Ascending aorta (tissue), 2 donors: ENCODE measurements at regions not wholly inside any gene's neighbourhood (a gene's known extent, or its start where the extent isn't known, plus 50 kb on each side); places are given as distances from the start of the nearest gene placed in this dataset.
"Not testable (repeated sequence)": the region's sequence is repeated elsewhere in the genome, so short reads cannot be mapped to it uniquely, and the experiment has no call there.

Experiments
- DNase-seq, 2 donors: peaks; one replicate each; pipeline ENCODE4 v3.0.0-alpha.2; 2019; ENCODE audit warnings: low spot score in 2 of 2
- H3K27ac ChIP-seq, 2 donors: fragments of 200-600 bp; sonication (generic); one replicate each; pipeline ENCODE4 v1.5.1; 2016 to 2017; ENCODE audit warnings: mild to moderate bottlenecking in 1 of 2
- H3K27me3 ChIP-seq: fragments of 200-600 bp; sonication (generic); one replicate; pipeline ENCODE4 v1.5.1; 2017
- H3K36me3 ChIP-seq, 2 donors: fragments of 200-600 bp; sonication (generic); one replicate each; pipeline ENCODE4 v1.5.1; 2016
- H3K4me1 ChIP-seq, 2 donors: fragments of 200-600 bp; sonication (generic); one replicate each; pipeline ENCODE4 v1.5.1; 2016 to 2017; ENCODE audit warnings: mild to moderate bottlenecking in 1 of 2
- H3K4me3 ChIP-seq, 2 donors: fragments of 200-600 bp; sonication (generic); one replicate each; pipeline ENCODE4 v1.5.1; 2016 to 2017; ENCODE audit warnings: mild to moderate bottlenecking in 1 of 2
- H3K9me3 ChIP-seq, 2 donors: fragments of 200-600 bp; sonication (generic); one replicate each; pipeline ENCODE4 v1.5.1; 2016
- intact Hi-C: fragments of 100-400 bp; cut with DNase I; formaldehyde crosslinking; loops from one replicate; pipeline ENCODE4 v1.15.1; 2023
- TF ChIP-seq, protein P1 (sequence below), 3 experiments: fragments of 200-600 bp in 2 of 3; fragments of 450-650 bp in 1 of 3; sonication (generic) in 2 of 3; IDR thresholded peaks; one replicate each; pipeline ENCODE4 v1.5.1; 2016 to 2019; ENCODE audit warnings: antibody characterized with exemption in 3 of 3, mild to moderate bottlenecking in 1 of 3, moderate library complexity in 1 of 3

DNA sequence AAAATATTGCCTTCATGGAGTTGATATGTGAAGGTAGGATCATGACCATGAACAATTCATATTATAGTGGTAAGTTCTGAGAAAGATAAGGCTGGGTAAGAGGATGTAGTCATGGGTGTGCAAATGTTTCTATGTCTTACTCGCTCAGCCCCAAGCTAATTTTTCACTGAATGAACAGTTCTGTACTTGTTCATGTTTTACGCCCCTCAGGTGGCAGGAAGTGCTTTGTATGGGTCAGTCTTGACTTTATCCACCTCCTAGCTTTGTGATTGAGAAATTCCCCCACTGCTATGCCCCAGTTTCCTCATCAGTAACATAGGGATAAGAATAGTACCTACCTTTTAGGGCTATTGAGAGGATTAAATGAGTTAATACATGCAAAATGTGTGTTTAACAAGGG, 148.2 kb upstream of the KCNG1 start:
- Histone ChIP-seq H3K27ac (no peak overlapping the region), H3K4me3 (no peak overlapping the region), H3K27me3 (no peaks in the 10 kb centered on the region), H3K9me3 (no peaks in the 10 kb centered on the region), H3K4me1 (no peaks in the 10 kb centered on the region), H3K36me3 (no peaks in the 10 kb centered on the region)
- no peak for DNase-seq
- intact Hi-C loops: no loop called here
- TF ChIP-seq, protein P1, sequence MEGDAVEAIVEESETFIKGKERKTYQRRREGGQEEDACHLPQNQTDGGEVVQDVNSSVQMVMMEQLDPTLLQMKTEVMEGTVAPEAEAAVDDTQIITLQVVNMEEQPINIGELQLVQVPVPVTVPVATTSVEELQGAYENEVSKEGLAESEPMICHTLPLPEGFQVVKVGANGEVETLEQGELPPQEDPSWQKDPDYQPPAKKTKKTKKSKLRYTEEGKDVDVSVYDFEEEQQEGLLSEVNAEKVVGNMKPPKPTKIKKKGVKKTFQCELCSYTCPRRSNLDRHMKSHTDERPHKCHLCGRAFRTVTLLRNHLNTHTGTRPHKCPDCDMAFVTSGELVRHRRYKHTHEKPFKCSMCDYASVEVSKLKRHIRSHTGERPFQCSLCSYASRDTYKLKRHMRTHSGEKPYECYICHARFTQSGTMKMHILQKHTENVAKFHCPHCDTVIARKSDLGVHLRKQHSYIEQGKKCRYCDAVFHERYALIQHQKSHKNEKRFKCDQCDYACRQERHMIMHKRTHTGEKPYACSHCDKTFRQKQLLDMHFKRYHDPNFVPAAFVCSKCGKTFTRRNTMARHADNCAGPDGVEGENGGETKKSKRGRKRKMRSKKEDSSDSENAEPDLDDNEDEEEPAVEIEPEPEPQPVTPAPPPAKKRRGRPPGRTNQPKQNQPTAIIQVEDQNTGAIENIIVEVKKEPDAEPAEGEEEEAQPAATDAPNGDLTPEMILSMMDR (IDR thresholded peaks at IDR 0.05): no peak

GRCh38 chr20:51169813-51170212, 146.9 kb upstream of the KCNG1 start:
- TF ChIP-seq, protein P1 (IDR thresholded peaks at IDR 0.05): no peak
- Histone ChIP-seq H3K27me3 (no peaks in the 10 kb centered on the region), H3K4me1 (no peaks in the 10 kb centered on the region), H3K27ac (no peak overlapping the region), H3K9me3 (no peaks in the 10 kb centered on the region), H3K36me3 (no peaks in the 10 kb centered on the region), H3K4me3 (no peak overlapping the region)
- intact Hi-C loops: no loop called here
- DNase-seq: no peak

GRCh38 chr20:51167911-51168310, 145.0 kb upstream of the KCNG1 start:
- H3K27me3 ChIP-seq, H3K4me1 ChIP-seq, intact Hi-C loops, H3K27ac ChIP-seq, H3K4me3 ChIP-seq, H3K9me3 ChIP-seq, H3K36me3 ChIP-seq, DNase-seq: not testable (repeated sequence)

- Histone ChIP-seq H3K27me3 (no peaks in the 10 kb centered on the region), H3K4me1 (no peaks in the 10 kb centered on the region), H3K36me3 (no peaks in the 10 kb centered on the region), H3K27ac (no peak overlapping the region), H3K9me3 (no peaks in the 10 kb centered on the region), H3K4me3 (no peak overlapping the region)
- no peak for DNase-seq
- intact Hi-C loops: no loop called here
- TF ChIP-seq, protein P1 (IDR thresholded peaks at IDR 0.05): no peak
Measured at GRCh38 chr20:51166489-51166888, 143.6 kb upstream of the KCNG1 start.

DNA sequence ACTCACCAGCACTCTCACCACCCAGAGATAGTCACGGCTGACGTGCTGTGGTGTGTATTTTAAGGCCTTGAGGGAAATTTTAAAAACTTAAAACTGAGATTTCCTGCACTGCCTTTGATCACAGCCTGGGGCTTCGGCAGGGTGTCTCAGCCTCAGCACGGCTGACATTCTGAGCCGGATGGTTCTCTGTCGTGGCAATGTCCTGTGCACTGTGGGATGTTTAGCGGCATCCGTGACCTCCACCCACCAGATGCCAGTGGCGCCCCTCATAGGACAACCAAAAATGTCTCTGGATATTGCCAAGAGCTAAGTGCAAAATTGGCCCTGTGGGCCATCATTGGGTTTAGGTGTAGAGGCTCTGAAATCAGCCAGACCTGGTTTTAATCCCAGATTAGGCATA, 142.2 kb upstream of the KCNG1 start:
- Histone ChIP-seq H3K9me3 (no peaks in the 10 kb centered on the region), H3K4me1 (no peaks in the 10 kb centered on the region), H3K4me3 (no peak overlapping the region), H3K27ac (no peak overlapping the region), H3K36me3 (no peaks in the 10 kb centered on the region), H3K27me3 (no peaks in the 10 kb centered on the region)
- intact Hi-C loops: no loop called here
- TF ChIP-seq, protein P1 (IDR thresholded peaks at IDR 0.05): no peak
- no peak for DNase-seq

DNA sequence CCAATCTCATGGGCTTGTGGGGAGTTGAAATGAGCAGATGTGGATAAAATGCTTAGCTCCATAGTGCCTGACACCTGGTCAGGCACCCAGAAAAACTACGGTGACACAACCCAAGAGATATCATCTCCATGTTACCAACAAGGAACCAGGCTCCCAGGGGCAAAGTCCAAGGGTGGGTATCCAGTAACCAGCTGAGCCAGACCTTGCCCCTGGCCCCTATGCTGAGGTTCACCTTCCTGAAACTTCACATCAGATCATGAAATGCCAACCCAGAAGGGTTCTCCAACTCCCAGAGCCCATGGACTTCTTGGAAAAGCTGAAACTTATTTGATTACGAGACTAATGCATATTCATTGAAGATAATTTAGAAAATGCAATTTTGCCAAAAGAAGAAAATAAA, 141.8 kb upstream of the KCNG1 start:
- TF ChIP-seq, protein P1 (IDR thresholded peaks at IDR 0.05): no peak
- no peaks in the 10 kb centered on the region for H3K9me3 ChIP-seq
- no peak overlapping the region for H3K4me3 ChIP-seq
- H3K27ac ChIP-seq: no peak overlapping the region
- H3K36me3 ChIP-seq: no peaks in the 10 kb centered on the region
- H3K4me1 ChIP-seq: no peaks in the 10 kb centered on the region
- DNase-seq: no peak
- intact Hi-C loops: no loop called here
- no peaks in the 10 kb centered on the region for H3K27me3 ChIP-seq
